Uterus (tissue), 2 donors: ENCODE measurements at regions not wholly inside any gene's neighbourhood (a gene's known extent, or its start where the extent isn't known, plus 50 kb on each side); places are given as distances from the start of the nearest gene placed in this dataset.

ENCODE experiments used
- CTCF ChIP-seq, 4 experiments: fragments of 200-600 bp in 2 of 4; fragments of 450-650 bp in 2 of 4; sonication (generic) in 2 of 4; IDR thresholded peaks; one replicate each; pipeline ENCODE4 v1.5.1; 2016 to 2019; ENCODE audit warnings: antibody characterized with exemption in 4 of 4, mild to moderate bottlenecking in 2 of 4, moderate library complexity in 1 of 4
- POLR2A ChIP-seq, 2 donors: fragments of 450-650 bp; IDR thresholded peaks; one replicate each; pipeline ENCODE4 v1.6.1; 2016; ENCODE audit warnings: antibody characterized with exemption in 2 of 2, mild to moderate bottlenecking in 1 of 2, moderate library complexity in 1 of 2

GRCh38 chr16:86080982-86081381 lies 182.0 kb downstream of the IRF8 start:
- TF ChIP-seq POLR2A (IDR thresholded peaks at IDR 0.05) (no peak), CTCF (IDR thresholded peaks at IDR 0.05) (no peak)
